ENCODE measurements at regions not wholly inside any gene's neighbourhood (a gene's known extent, or its start where the extent isn't known, plus 50 kb on each side); places are given as distances from the start of the nearest gene placed in this dataset.

DNA sequence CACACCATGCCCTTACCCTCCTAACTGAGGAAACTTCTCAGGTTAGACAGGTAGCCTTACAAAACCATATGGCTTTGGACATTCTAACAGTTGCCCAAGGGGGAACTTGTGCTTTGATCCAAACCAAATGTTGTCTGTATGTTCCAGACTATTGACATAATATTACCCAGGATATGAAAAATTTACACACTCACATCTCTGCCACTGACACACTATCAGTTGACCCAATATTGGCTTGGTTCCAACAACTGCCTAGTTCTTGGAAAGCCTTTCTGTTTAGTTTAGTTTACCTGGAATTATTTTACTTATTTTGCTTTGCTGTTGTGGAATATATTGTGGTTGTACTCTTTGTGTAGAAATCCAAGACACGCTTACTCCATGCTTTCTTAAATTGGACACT, 178.4 kb downstream of the RNF152 start:
- TF ChIP-seq, protein P1, sequence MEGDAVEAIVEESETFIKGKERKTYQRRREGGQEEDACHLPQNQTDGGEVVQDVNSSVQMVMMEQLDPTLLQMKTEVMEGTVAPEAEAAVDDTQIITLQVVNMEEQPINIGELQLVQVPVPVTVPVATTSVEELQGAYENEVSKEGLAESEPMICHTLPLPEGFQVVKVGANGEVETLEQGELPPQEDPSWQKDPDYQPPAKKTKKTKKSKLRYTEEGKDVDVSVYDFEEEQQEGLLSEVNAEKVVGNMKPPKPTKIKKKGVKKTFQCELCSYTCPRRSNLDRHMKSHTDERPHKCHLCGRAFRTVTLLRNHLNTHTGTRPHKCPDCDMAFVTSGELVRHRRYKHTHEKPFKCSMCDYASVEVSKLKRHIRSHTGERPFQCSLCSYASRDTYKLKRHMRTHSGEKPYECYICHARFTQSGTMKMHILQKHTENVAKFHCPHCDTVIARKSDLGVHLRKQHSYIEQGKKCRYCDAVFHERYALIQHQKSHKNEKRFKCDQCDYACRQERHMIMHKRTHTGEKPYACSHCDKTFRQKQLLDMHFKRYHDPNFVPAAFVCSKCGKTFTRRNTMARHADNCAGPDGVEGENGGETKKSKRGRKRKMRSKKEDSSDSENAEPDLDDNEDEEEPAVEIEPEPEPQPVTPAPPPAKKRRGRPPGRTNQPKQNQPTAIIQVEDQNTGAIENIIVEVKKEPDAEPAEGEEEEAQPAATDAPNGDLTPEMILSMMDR (IDR thresholded peaks at IDR 0.05), result no peak
- no peak for TF ChIP-seq POLR2A (IDR thresholded peaks at IDR 0.05)
